ENCODE measurements at regions not wholly inside any gene's neighbourhood (a gene's known extent, or its start where the extent isn't known, plus 50 kb on each side); places are given as distances from the start of the nearest gene placed in this dataset.
A peak's percentile ranks its signal among the peaks of the same experiment; 100 is the strongest.

- DNase-seq (ENCODE audit: low read depth in 1 of 2, low spot score in 1 of 2): no peak
Observed at GRCh38 chr13:77480066-77480465, 55.4 kb upstream of the SCEL start.

- no peak for DNase-seq (ENCODE audit: low read depth in 1 of 2, low spot score in 1 of 2)
Observed at GRCh38 chr13:77479326-77479725, 56.2 kb upstream of the SCEL start.

- DNase-seq (ENCODE audit: low read depth in 1 of 2, low spot score in 1 of 2): no peak
Observed at GRCh38 chr13:77477299-77477848, 58.1 kb upstream of the SCEL start.

- no peak for DNase-seq (ENCODE audit: low read depth in 1 of 2, low spot score in 1 of 2)
Observed at GRCh38 chr13:77476456-77476855, 59.0 kb upstream of the SCEL start.

GRCh38 chr13:77475345-77476084, 60.0 kb upstream of the SCEL start:
- no peak for DNase-seq (ENCODE audit: low read depth in 1 of 2, low spot score in 1 of 2)

GRCh38 chr13:77470986-77471385, 64.5 kb upstream of the SCEL start:
- DNase-seq (ENCODE audit: low read depth in 1 of 2, low spot score in 1 of 2): no peak

- no peak for DNase-seq (ENCODE audit: low read depth in 1 of 2, low spot score in 1 of 2)
Observed at GRCh38 chr13:77466753-77467422, 68.6 kb upstream of the SCEL start.

- DNase-seq (ENCODE audit: low read depth in 1 of 2, low spot score in 1 of 2): no peak
Observed at GRCh38 chr13:77465603-77466195, 69.8 kb upstream of the SCEL start.

- no peak for DNase-seq (ENCODE audit: low read depth in 1 of 2, low spot score in 1 of 2)
Observed at GRCh38 chr13:77460195-77460594, 75.3 kb upstream of the SCEL start.

GRCh38 chr13:77459592-77459991, 75.9 kb upstream of the SCEL start:
- DNase-seq (ENCODE audit: low read depth in 1 of 2, low spot score in 1 of 2): no peak

- no peak for DNase-seq (ENCODE audit: low read depth in 1 of 2, low spot score in 1 of 2)
Observed at GRCh38 chr13:77458736-77459135, 76.8 kb upstream of the SCEL start.

- no peak for DNase-seq (ENCODE audit: low read depth in 1 of 2, low spot score in 1 of 2)
Observed at GRCh38 chr13:77457966-77458365, 77.5 kb upstream of the SCEL start.

GRCh38 chr13:77456271-77456670, 79.2 kb upstream of the SCEL start:
- DNase-seq (ENCODE audit: low read depth in 1 of 2, low spot score in 1 of 2): no peak

- DNase-seq (ENCODE audit: low read depth in 1 of 2, low spot score in 1 of 2): no peak
Observed at GRCh38 chr13:77449265-77449664, 86.2 kb upstream of the SCEL start.

GRCh38 chr13:77448689-77449088, 86.8 kb upstream of the SCEL start:
- DNase-seq (ENCODE audit: low read depth in 1 of 2, low spot score in 1 of 2): no peak

- no peak for DNase-seq (ENCODE audit: low read depth in 1 of 2, low spot score in 1 of 2)
Observed at GRCh38 chr13:77443511-77443910, 92.0 kb upstream of the SCEL start.

- DNase-seq (ENCODE audit: low read depth in 1 of 2, low spot score in 1 of 2): no peak
Observed at GRCh38 chr13:77437267-77437666, 98.2 kb upstream of the SCEL start.

GRCh38 chr13:77434289-77434688, 101.2 kb upstream of the SCEL start:
- no peak for DNase-seq (ENCODE audit: low read depth in 1 of 2, low spot score in 1 of 2)

GRCh38 chr13:77431449-77431848, 104.1 kb upstream of the SCEL start:
- no peak for DNase-seq (ENCODE audit: low read depth in 1 of 2, low spot score in 1 of 2)

- DNase-seq (ENCODE audit: low read depth in 1 of 2, low spot score in 1 of 2): no peak
Observed at GRCh38 chr13:77430377-77430951, 103.6 kb upstream of the MYCBP2 start.

- peak in 1 of 2 donors; percentile 17 for DNase-seq (ENCODE audit: low read depth in 1 of 2, low spot score in 1 of 2)
Observed at GRCh38 chr13:77429320-77430142, 102.6 kb upstream of the MYCBP2 start.
